ENCODE measurements at regions not wholly inside any gene's neighbourhood (a gene's known extent, or its start where the extent isn't known, plus 50 kb on each side); places are given as distances from the start of the nearest gene placed in this dataset.

- TF ChIP-seq ZNF800 (CRISPR knock-in tag; IDR thresholded peaks at IDR 0.05) (no peak), FOXK1 (CRISPR knock-in tag; IDR thresholded peaks at IDR 0.05; ENCODE audit: borderline replicate concordance, low read depth) (0 out of 2 replicates have a peak, but pooled peaks have one; percentile 24), ZFP36L2 (CRISPR knock-in tag; IDR thresholded peaks at IDR 0.05) (no peak), ELF4 (CRISPR knock-in tag; IDR thresholded peaks at IDR 0.05; ENCODE audit: borderline replicate concordance) (no peak), DZIP1 (CRISPR knock-in tag; IDR thresholded peaks at IDR 0.05) (no peak), POLR2AphosphoS5 (IDR thresholded peaks at IDR 0.05; ENCODE audit: low read depth, low read length) (peak; percentile 49; the same call in 1 of the 2 replicates), ZFP41 (CRISPR knock-in tag; IDR thresholded peaks at IDR 0.05; ENCODE audit: borderline replicate concordance) (no peak), PCBP2 (optimal IDR thresholded peaks at IDR 0.05; ENCODE audit: low read depth, low read length, poor library complexity, severe bottlenecking) (no peak), NFE2L2 (IDR thresholded peaks at IDR 0.05; ENCODE audit: low read length) (no peak), TFE3 (CRISPR knock-in tag; IDR thresholded peaks at IDR 0.05) (peak; percentile 43; the same call in 1 of the 2 replicates), THYN1 (CRISPR knock-in tag; IDR thresholded peaks at IDR 0.05; ENCODE audit: borderline replicate concordance, low read depth) (no peak), ZNF333 (CRISPR knock-in tag; IDR thresholded peaks at IDR 0.05; ENCODE audit: borderline replicate concordance) (no peak), NR1H2 (CRISPR knock-in tag; IDR thresholded peaks at IDR 0.05; ENCODE audit: borderline replicate concordance, low read depth) (no peak), AFF4 (CRISPR knock-in tag; IDR thresholded peaks at IDR 0.05) (peak; percentile 62), RFX3 (CRISPR knock-in tag; IDR thresholded peaks at IDR 0.05) (no peak)
Observed at GRCh38 chr9:706606-707459, 134.7 kb upstream of the DMRT1 start (continued).

All from HepG2 (cell line).